C4-2B (cell line): ENCODE measurements at regions not wholly inside any gene's neighbourhood (a gene's known extent, or its start where the extent isn't known, plus 50 kb on each side); places are given as distances from the start of the nearest gene placed in this dataset.

Experiments
- CTCF ChIP-seq: fragments of 450-650 bp; conservative IDR thresholded peaks from 2 replicates; pipeline ENCODE4 v1.5.1; 2017; ENCODE audit warnings: mild to moderate bottlenecking
- ZFX ChIP-seq: fragments of 450-650 bp; IDR thresholded peaks from 2 replicates; pipeline ENCODE4 v1.6.1; 2017

- TF ChIP-seq CTCF (no peak), ZFX (no peak)
These were observed 161.1 kb downstream of the LACC1 start for GRCh38 chr13:44040818-44041100.
